GM12892 (cell line): ENCODE measurements at regions not wholly inside any gene's neighbourhood (a gene's known extent, or its start where the extent isn't known, plus 50 kb on each side); places are given as distances from the start of the nearest gene placed in this dataset.

Experiments used
- POLR2AphosphoS5 ChIP-seq: IDR thresholded peaks from 2 replicates; pipeline ENCODE4 v1.6.1; 2011; ENCODE audit warnings: low read depth, low read length, control low read depth
- TAF1 ChIP-seq: IDR thresholded peaks from 2 replicates; pipeline ENCODE4 v1.6.1; 2011; ENCODE audit warnings: low read depth, mild to moderate bottlenecking, control low read depth, low read length, borderline replicate concordance

DNA sequence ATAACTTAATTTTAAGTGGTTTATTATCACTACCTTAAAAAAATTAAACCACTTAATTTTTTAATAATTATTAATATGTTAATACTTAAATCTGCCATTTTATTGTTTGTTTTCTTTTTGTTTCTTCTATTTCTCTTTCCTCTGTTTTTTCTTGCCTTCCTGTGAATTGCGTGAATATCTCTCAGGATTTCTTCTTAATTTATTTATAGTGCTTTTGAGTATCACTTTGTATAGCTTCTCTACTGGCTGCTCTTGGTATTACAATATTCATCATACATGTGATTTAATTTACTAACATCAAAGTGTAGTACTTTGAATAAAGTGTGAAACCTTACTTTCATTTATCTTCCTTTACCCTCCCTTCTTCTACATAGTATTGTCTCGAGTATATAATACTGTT, 349.5 kb upstream of the CPXCR1 start:
- TF ChIP-seq POLR2AphosphoS5 (no peak), TAF1 (no peak)
